A673 (cell line): ENCODE measurements at regions not wholly inside any gene's neighbourhood (a gene's known extent, or its start where the extent isn't known, plus 50 kb on each side); places are given as distances from the start of the nearest gene placed in this dataset.

ENCODE experiments used
- EZH2 ChIP-seq: fragments of 200-600 bp; sonication (generic); IDR thresholded peaks from 2 replicates; pipeline ENCODE4 v1.6.1; 2017; ENCODE audit warnings: borderline replicate concordance, low read depth, mild to moderate bottlenecking, mixed read lengths, antibody characterized with exemption, low read length; ENCODE audit not compliant: poor library complexity, severe bottlenecking
- TF ChIP-seq, protein P1 (sequence below): fragments of 300-800, 200-600 bp; sonication (generic); conservative IDR thresholded peaks from 2 replicates; pipeline ENCODE4 v1.5.1; 2017; ENCODE audit warnings: low read depth, mild to moderate bottlenecking, antibody characterized with exemption, low read length, moderate library complexity, mixed read lengths

DNA sequence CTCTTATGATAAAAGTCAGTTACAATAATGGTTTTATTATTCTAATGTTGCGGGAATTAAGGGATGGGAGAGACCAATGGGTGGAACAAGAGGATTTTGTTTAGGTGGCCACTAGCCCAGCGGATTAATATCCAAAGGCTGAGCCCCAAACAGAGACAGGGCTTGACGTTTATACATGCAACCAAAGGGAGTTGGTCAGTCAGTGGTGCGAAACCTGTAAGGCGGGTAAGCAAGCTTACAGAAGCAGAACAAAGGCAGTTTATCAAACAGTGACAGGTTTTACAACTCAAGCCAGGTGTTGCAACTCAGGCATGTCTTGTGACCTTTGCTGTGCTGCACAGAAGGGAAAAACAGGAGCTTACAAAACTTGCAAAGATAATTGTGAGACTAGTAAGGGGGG is 622.9 kb upstream of the MBL2 start:
- TF ChIP-seq, protein P1, sequence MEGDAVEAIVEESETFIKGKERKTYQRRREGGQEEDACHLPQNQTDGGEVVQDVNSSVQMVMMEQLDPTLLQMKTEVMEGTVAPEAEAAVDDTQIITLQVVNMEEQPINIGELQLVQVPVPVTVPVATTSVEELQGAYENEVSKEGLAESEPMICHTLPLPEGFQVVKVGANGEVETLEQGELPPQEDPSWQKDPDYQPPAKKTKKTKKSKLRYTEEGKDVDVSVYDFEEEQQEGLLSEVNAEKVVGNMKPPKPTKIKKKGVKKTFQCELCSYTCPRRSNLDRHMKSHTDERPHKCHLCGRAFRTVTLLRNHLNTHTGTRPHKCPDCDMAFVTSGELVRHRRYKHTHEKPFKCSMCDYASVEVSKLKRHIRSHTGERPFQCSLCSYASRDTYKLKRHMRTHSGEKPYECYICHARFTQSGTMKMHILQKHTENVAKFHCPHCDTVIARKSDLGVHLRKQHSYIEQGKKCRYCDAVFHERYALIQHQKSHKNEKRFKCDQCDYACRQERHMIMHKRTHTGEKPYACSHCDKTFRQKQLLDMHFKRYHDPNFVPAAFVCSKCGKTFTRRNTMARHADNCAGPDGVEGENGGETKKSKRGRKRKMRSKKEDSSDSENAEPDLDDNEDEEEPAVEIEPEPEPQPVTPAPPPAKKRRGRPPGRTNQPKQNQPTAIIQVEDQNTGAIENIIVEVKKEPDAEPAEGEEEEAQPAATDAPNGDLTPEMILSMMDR = no peak
- TF ChIP-seq EZH2 = no peak
